ENCODE measurements at regions not wholly inside any gene's neighbourhood (a gene's known extent, or its start where the extent isn't known, plus 50 kb on each side); places are given as distances from the start of the nearest gene placed in this dataset.

DNA sequence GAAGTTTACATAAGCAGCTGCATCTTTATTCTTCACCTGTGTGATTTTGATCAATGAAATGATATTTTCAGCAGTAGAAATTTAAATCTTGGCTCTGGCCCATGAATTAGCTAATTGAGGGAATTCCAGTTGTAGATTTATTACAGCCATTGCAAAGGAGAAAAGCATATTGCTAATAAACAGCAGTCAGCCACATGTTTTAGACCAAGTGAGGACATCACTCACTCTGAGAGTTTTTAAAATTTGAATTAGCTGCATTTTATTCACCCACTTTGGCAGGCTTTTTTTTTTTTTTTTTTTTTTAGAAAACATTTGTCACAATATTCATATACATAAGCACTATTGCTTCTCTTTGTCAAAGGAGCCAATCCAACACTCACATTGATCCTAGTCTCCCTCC is 479.4 kb upstream of the VRK2 start:
- DNase-seq (ENCODE audit: low read depth, low spot score) (no peak), ATAC-seq (no peak)
- intact Hi-C loops (cut with micrococcal nuclease; ENCODE audit: unreplicated experiment) = no loop called here
- TF ChIP-seq TCF7L2 (IDR thresholded peaks at IDR 0.05; ENCODE audit: low read depth, low read length) = no peak
- TF ChIP-seq, protein P1, sequence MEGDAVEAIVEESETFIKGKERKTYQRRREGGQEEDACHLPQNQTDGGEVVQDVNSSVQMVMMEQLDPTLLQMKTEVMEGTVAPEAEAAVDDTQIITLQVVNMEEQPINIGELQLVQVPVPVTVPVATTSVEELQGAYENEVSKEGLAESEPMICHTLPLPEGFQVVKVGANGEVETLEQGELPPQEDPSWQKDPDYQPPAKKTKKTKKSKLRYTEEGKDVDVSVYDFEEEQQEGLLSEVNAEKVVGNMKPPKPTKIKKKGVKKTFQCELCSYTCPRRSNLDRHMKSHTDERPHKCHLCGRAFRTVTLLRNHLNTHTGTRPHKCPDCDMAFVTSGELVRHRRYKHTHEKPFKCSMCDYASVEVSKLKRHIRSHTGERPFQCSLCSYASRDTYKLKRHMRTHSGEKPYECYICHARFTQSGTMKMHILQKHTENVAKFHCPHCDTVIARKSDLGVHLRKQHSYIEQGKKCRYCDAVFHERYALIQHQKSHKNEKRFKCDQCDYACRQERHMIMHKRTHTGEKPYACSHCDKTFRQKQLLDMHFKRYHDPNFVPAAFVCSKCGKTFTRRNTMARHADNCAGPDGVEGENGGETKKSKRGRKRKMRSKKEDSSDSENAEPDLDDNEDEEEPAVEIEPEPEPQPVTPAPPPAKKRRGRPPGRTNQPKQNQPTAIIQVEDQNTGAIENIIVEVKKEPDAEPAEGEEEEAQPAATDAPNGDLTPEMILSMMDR (IDR thresholded peaks at IDR 0.05) = no peak
- TF ChIP-seq SIN3A (IDR thresholded peaks at IDR 0.05; ENCODE audit: borderline replicate concordance, insufficient read depth, low read depth, low read length) = no peak
- TF ChIP-seq, protein P2, sequence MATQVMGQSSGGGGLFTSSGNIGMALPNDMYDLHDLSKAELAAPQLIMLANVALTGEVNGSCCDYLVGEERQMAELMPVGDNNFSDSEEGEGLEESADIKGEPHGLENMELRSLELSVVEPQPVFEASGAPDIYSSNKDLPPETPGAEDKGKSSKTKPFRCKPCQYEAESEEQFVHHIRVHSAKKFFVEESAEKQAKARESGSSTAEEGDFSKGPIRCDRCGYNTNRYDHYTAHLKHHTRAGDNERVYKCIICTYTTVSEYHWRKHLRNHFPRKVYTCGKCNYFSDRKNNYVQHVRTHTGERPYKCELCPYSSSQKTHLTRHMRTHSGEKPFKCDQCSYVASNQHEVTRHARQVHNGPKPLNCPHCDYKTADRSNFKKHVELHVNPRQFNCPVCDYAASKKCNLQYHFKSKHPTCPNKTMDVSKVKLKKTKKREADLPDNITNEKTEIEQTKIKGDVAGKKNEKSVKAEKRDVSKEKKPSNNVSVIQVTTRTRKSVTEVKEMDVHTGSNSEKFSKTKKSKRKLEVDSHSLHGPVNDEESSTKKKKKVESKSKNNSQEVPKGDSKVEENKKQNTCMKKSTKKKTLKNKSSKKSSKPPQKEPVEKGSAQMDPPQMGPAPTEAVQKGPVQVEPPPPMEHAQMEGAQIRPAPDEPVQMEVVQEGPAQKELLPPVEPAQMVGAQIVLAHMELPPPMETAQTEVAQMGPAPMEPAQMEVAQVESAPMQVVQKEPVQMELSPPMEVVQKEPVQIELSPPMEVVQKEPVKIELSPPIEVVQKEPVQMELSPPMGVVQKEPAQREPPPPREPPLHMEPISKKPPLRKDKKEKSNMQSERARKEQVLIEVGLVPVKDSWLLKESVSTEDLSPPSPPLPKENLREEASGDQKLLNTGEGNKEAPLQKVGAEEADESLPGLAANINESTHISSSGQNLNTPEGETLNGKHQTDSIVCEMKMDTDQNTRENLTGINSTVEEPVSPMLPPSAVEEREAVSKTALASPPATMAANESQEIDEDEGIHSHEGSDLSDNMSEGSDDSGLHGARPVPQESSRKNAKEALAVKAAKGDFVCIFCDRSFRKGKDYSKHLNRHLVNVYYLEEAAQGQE (IDR thresholded peaks at IDR 0.05; ENCODE audit: insufficient read depth in 1 of 2, low read depth in 2 of 2, low read length in 1 of 2) = no peak
- TF ChIP-seq POLR2AphosphoS5 (IDR thresholded peaks at IDR 0.05; ENCODE audit: low read depth, low read length) = no peak
- CTCF ChIA-PET = no interaction called here
- Histone ChIP-seq H3K36me3 (ENCODE audit: control insufficient read depth, insufficient read depth, low read length) (no peaks in the 10 kb centered on the region), H3K27me3 (ENCODE audit: control insufficient read depth, insufficient read depth, low read length) (no peaks in the 10 kb centered on the region), H3K4me3 (ENCODE audit: low read depth in 2 of 2, low read length in 2 of 2) (no peak overlapping the region), H3K27ac (ENCODE audit: low read length) (no peak overlapping the region), H3K4me1 (ENCODE audit: control insufficient read depth, insufficient read depth, low read length) (no peaks in the 10 kb centered on the region), H3K9me3 (ENCODE audit: control insufficient read depth, insufficient read depth, low read depth, low read length) (no peaks in the 10 kb centered on the region)
- POLR2A ChIA-PET = no interaction called here
- BruUV-seq (replicated peaks) = no TSS peak
- in situ Hi-C loops (cut with HindIII; ENCODE audit: low pct_unique_long_range_greater_than_20kb, low sequenced_read_pairs) = no loop called here

DNA sequence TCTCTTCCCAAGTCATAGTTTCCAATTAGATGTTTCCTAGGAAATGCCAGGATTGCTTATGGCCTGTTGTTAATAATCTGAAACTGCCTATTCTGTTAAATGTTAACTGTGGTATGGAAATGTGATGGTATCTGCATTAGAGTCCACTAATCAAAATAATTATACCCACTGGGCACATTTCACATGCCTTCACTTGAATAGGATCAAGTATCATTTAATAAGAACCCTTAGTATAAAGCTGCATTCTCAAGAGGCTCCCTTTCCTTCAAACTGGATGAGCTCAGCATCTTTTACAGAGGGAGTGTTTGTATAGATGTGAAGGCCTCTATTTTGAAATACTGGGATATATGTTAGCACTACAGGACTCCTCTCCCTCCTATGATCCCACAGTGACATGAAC is 477.2 kb upstream of the VRK2 start:
- POLR2A ChIA-PET = no interaction called here
- no peak for ATAC-seq

More for the DNA sequence above, 477.2 kb upstream of the VRK2 start:
- no peak for DNase-seq (ENCODE audit: low read depth, low spot score)
- BruUV-seq (replicated peaks) = no TSS peak
- Histone ChIP-seq H3K4me1 (ENCODE audit: control insufficient read depth, insufficient read depth, low read length) (no peaks in the 10 kb centered on the region), H3K36me3 (ENCODE audit: control insufficient read depth, insufficient read depth, low read length) (no peaks in the 10 kb centered on the region), H3K4me3 (ENCODE audit: low read depth in 2 of 2, low read length in 2 of 2) (no peak overlapping the region), H3K27me3 (ENCODE audit: control insufficient read depth, insufficient read depth, low read length) (no peaks in the 10 kb centered on the region), H3K9me3 (ENCODE audit: control insufficient read depth, insufficient read depth, low read depth, low read length) (no peaks in the 10 kb centered on the region), H3K27ac (ENCODE audit: low read length) (no peak overlapping the region)
- in situ Hi-C loops (cut with HindIII; ENCODE audit: low pct_unique_long_range_greater_than_20kb, low sequenced_read_pairs) (no loop called here), intact Hi-C loops (cut with micrococcal nuclease; ENCODE audit: unreplicated experiment) (no loop called here)
- TF ChIP-seq, protein P2 (IDR thresholded peaks at IDR 0.05; ENCODE audit: insufficient read depth in 1 of 2, low read depth in 2 of 2, low read length in 1 of 2) = no peak
- TF ChIP-seq, protein P1 (IDR thresholded peaks at IDR 0.05) = no peak
- no peak for TF ChIP-seq TCF7L2 (IDR thresholded peaks at IDR 0.05; ENCODE audit: low read depth, low read length)
- TF ChIP-seq SIN3A (IDR thresholded peaks at IDR 0.05; ENCODE audit: borderline replicate concordance, insufficient read depth, low read depth, low read length) = no peak
- no peak for TF ChIP-seq POLR2AphosphoS5 (IDR thresholded peaks at IDR 0.05; ENCODE audit: low read depth, low read length)
- CTCF ChIA-PET = no interaction called here

Measured in Panc1 (cell line).